HG03342 (cell line): ENCODE measurements at regions not wholly inside any gene's neighbourhood (a gene's known extent, or its start where the extent isn't known, plus 50 kb on each side); places are given as distances from the start of the nearest gene placed in this dataset.

Experiments
- ATAC-seq: cut with Tn5 transposase; IDR thresholded peaks from one replicate; pipeline ENCODE4 v1.9.1; 2021; ENCODE audit warnings: mild to moderate bottlenecking, moderate library complexity; ENCODE audit not compliant: unreplicated experiment

GRCh38 chr9:17019398-17019797, 115.4 kb upstream of the CNTLN start:
- ATAC-seq, result no peak

- ATAC-seq, result no peak
These were observed 116.2 kb upstream of the CNTLN start for GRCh38 chr9:17018540-17019196.

GRCh38 chr9:17017931-17018491, 116.8 kb upstream of the CNTLN start:
- no peak for ATAC-seq

- no peak for ATAC-seq
These were observed 120.9 kb upstream of the CNTLN start for GRCh38 chr9:17013891-17014290.

GRCh38 chr9:17013010-17013409, 121.8 kb upstream of the CNTLN start:
- ATAC-seq, result no peak

GRCh38 chr9:17011880-17012279, 123.0 kb upstream of the CNTLN start:
- ATAC-seq, result no peak

GRCh38 chr9:17009071-17009470, 125.8 kb upstream of the CNTLN start:
- no peak for ATAC-seq

GRCh38 chr9:17005056-17005823, 129.6 kb upstream of the CNTLN start:
- ATAC-seq, result no peak

- no peak for ATAC-seq
These were observed 130.3 kb upstream of the CNTLN start for GRCh38 chr9:17004500-17004899.

GRCh38 chr9:17003576-17004240, 131.1 kb upstream of the CNTLN start:
- no peak for ATAC-seq

- no peak for ATAC-seq
These were observed 126.5 kb upstream of the BNC2 start for GRCh38 chr9:16996901-16997491.

- ATAC-seq, result no peak
These were observed 121.7 kb upstream of the BNC2 start for GRCh38 chr9:16992138-16992537.

- ATAC-seq, result no peak
These were observed 116.6 kb upstream of the BNC2 start for GRCh38 chr9:16987026-16987425.

GRCh38 chr9:16986556-16986955, 116.1 kb upstream of the BNC2 start:
- no peak for ATAC-seq

- ATAC-seq, result no peak
These were observed 115.3 kb upstream of the BNC2 start for GRCh38 chr9:16985559-16986348.

GRCh38 chr9:16982780-16983310, 112.4 kb upstream of the BNC2 start:
- ATAC-seq, result no peak

GRCh38 chr9:16976427-16976826, 106.0 kb upstream of the BNC2 start:
- ATAC-seq, result no peak

GRCh38 chr9:16974436-16974835, 104.0 kb upstream of the BNC2 start:
- ATAC-seq, result no peak

GRCh38 chr9:16970321-16970720, 99.9 kb upstream of the BNC2 start:
- no peak for ATAC-seq

- no peak for ATAC-seq
These were observed 93.8 kb upstream of the BNC2 start for GRCh38 chr9:16964228-16964627.
